Gastrocnemius medialis (tissue), 4 donors: ENCODE measurements at regions not wholly inside any gene's neighbourhood (a gene's known extent, or its start where the extent isn't known, plus 50 kb on each side); places are given as distances from the start of the nearest gene placed in this dataset.
"Not testable (repeated sequence)": the region's sequence is repeated elsewhere in the genome, so short reads cannot be mapped to it uniquely, and the experiment has no call there.

Source experiments
- ATAC-seq, 2 donors: fragments of 150-250 bp; one replicate each; pipeline ENCODE4 v1.9.1; 2016
- DNase-seq, 2 donors: peaks; one replicate each; pipeline ENCODE4 v3.0.0-alpha.2; 2019
- H3K27ac ChIP-seq, 4 donors: fragments of 200-600 bp; sonication (generic); 1 replicate in 1 of 4; 2 replicates in 3 of 4; pipeline ENCODE4 v1.5.1; 2016 to 2018; ENCODE audit warnings: mild to moderate bottlenecking in 2 of 4, moderate library complexity in 1 of 4
- H3K27me3 ChIP-seq, 3 donors: fragments of 200-600 bp; sonication (generic) in 2 of 3; 1 replicate in 1 of 3; 2 replicates in 2 of 3; pipeline versions ENCODE4 v1.5.1 to v1.6.0; 2016 to 2019; ENCODE audit warnings: mild to moderate bottlenecking in 1 of 3, moderate library complexity in 1 of 3
- H3K36me3 ChIP-seq, 2 donors: fragments of 200-600 bp; sonication (generic) in 1 of 2; one replicate each; pipeline ENCODE4 v1.5.1; 2017 to 2018
- H3K4me1 ChIP-seq, 2 donors: fragments of 200-600 bp; sonication (generic) in 1 of 2; one replicate each; pipeline ENCODE4 v1.5.1; 2016 to 2017; ENCODE audit warnings: mild to moderate bottlenecking in 2 of 2
- H3K4me3 ChIP-seq, 4 donors: fragments of 200-600 bp; sonication (generic) in 3 of 4; 1 replicate in 1 of 4; 2 replicates in 3 of 4; pipeline ENCODE4 v1.5.1; 2016 to 2019; ENCODE audit warnings: mild to moderate bottlenecking in 2 of 4
- H3K9me3 ChIP-seq, 3 donors: fragments of 200-600 bp; sonication (generic) in 2 of 3; 1 replicate in 1 of 3; 2 replicates in 2 of 3; pipeline ENCODE4 v1.5.1; 2016 to 2019
- POLR2A ChIP-seq, 2 donors: fragments of 450-650 bp; IDR thresholded peaks; one replicate each; pipeline ENCODE4 v1.6.1; 2017; ENCODE audit warnings: antibody characterized with exemption in 2 of 2, mild to moderate bottlenecking in 2 of 2, moderate library complexity in 2 of 2
- in situ Hi-C, 4 donors: fragments of 200-750 bp; cut with MboI; loops; one replicate each; pipeline versions ENCODE4 v1.15.0 to v1.8.0; 2017; ENCODE audit warnings: low sequenced_read_pairs in 4 of 4
- intact Hi-C: fragments of 100-400 bp; cut with DNase I; formaldehyde crosslinking; loops from one replicate; pipeline ENCODE4 v1.15.1; 2023; ENCODE audit warnings: low total_unique reads
- TF ChIP-seq, protein P1 (sequence below), 5 experiments: fragments of 450-650 bp in 3 of 5; fragments of 200-600 bp in 2 of 5; sonication (generic) in 2 of 5; IDR thresholded peaks in 4 of 5; conservative IDR thresholded peaks in 1 of 5; 1 replicate in 4 of 5; 2 replicates in 1 of 5; pipeline ENCODE4 v1.5.1; 2016 to 2019; ENCODE audit warnings: antibody characterized with exemption in 5 of 5, mild to moderate bottlenecking in 3 of 5, moderate library complexity in 3 of 5

DNA sequence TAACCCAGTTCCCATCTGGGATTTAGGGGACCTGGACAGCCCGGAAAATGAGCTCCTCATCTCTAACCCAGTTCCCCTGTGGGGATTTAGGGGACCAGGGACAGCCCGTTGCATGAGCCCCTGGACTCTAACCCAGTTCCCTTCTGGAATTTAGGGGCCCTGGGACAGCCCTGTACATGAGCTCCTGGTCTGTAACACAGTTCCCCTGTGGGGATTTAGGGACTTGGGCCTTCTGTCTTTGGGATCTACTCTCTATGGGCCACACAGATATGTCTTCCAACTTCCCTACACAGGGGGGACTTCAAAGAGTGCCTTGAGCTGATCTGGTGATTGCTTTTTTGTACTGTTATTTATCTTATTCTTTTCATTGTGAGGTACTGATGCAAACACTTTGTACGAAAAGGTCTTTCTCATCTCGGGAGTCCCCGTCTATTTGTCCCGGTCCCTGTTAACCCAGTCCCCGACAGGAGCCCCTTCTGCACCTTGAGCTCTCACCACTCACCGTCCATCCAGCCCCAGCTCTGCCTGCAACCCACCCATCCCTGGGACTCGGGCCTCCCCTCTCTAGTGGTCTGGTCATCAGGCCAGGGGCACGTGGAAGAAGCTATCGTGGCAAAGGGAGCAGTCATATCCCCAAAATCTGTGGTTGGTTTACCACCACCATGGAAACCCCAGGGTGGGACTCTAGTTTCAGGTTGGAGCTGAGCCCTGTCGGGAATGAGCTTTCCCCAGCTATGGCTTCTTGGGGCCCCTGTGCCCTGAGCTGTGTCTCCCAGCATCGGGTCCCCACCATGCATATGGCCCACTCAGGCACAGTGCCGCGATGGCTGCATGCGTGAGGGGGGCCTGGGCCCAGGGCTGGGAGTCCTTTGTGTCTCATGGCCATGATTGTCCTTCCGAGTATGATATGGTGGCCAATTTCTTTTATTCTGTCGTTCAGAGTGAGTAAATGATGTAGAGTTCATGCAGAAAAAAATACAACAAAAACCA, 270.4 kb upstream of the PLCXD1 start:
- H3K36me3 ChIP-seq, in situ Hi-C loops, intact Hi-C loops, H3K27me3 ChIP-seq, H3K4me1 ChIP-seq, ATAC-seq, H3K9me3 ChIP-seq, H3K4me3 ChIP-seq, DNase-seq, H3K27ac ChIP-seq: not testable (repeated sequence)

DNA sequence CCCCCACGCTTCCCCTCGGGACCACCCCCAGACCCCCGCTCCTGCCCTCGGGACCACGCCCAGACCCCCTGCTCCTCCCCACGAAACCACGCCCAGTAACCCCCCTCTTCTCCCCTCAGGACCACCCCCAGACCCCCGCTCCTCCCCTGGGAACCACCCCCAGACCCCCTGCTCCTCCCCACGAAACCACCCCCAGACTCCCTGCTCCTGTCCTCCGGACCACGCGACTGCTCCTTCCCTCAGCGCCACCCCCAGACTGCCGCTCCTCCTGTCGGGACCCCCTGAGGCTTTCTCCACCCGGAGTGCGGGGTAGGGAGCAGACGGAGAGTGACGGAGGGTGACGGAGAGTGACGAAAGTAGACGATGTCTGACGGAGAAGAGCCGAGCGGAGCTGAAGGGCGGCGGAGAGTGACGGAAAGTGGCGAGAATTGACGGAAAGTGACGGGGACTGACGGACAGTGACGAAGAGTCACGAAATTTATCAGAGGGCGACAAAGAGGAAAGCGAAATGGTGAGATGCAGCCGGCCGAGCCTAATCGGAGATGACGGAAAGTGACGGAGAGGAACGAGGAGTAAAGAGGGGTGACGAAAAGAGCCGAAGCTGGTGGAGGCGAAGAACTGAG, 267.2 kb upstream of the PLCXD1 start:
- H3K9me3 ChIP-seq, intact Hi-C loops, DNase-seq, H3K36me3 ChIP-seq, H3K27ac ChIP-seq, H3K4me3 ChIP-seq, H3K4me1 ChIP-seq, in situ Hi-C loops, H3K27me3 ChIP-seq: not testable (repeated sequence)
- peak in 1 of 2 donors; percentile 45 for ATAC-seq

DNA sequence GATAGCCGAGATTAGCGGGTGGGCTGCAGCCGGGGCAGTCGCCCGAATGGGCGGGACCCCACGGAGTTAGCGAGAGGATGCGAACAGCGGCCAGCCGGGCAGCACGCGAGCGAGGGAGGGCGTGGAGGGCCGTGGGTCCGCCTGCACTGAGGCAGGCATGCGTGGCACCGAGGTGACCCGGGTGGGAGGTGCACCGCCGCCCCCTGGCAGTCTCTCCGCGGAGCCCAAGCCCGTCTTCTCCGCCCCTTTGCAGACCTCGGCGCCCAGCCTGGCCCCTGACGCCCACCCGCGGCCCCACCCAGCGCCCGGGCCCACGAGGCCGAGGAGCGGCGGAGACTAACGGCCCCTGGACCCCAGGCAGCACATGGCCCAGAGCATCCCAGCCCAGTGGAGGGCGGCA, 266.7 kb upstream of the PLCXD1 start:
- H3K4me1 ChIP-seq, H3K36me3 ChIP-seq, intact Hi-C loops, H3K27ac ChIP-seq, H3K27me3 ChIP-seq, in situ Hi-C loops, DNase-seq, H3K4me3 ChIP-seq, ATAC-seq, H3K9me3 ChIP-seq: not testable (repeated sequence)

DNA sequence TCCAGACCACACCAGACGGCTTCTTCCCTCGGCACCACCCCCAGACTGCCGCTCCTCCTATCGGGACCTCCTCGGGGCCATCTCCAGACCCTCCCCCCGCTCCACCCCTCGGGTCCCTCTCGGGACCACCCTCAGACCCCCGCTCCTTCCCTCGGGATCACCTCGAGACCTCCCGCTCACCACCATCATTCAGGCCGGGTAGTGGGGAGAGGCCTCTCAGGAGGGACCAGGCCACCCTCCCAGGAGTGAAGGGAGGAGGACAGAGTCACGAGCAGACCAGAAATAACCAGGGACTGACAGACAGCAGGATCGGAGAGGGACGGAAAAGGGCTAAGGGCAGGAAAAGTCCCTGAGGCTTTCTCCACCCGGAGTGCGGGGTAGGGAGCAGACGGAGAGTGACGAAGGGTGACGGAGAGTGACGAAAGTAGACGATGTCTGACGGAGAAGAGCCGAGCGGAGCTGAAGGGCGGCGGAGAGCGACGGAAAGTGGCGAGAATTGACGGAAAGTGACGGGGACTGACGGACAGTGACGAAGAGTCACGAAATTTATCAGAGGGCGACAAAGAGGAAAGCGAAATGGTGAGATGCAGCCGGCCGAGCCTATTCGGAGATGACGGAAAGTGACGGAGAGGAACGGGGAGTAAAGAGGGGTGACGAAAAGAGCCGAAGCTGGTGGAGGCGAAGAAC, 262.3 kb upstream of the PLCXD1 start:
- H3K27me3 ChIP-seq, intact Hi-C loops, H3K27ac ChIP-seq, H3K36me3 ChIP-seq, H3K9me3 ChIP-seq, in situ Hi-C loops, H3K4me1 ChIP-seq, H3K4me3 ChIP-seq: not testable (repeated sequence)
- DNase-seq = peak; percentile 20 to 28
- peak; percentile 76 to 96 for ATAC-seq

DNA sequence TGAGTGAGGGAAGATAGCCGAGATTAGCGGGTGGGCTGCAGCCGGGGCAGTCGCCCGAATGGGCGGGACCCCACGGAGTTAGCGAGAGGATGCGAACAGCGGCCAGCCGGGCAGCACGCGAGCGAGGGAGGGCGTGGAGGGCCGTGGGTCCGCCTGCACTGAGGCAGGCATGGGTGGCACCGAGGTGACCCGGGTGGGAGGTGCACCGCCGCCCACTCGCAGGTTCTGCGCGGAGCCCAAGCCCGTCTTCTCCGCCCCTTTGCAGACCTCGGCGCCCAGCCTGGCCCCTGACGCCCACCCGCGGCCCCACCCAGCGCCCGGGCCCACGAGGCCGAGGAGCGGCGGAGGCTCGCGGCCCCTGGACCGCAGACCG, 261.7 kb upstream of the PLCXD1 start:
- intact Hi-C loops, in situ Hi-C loops, H3K27me3 ChIP-seq, H3K4me1 ChIP-seq, DNase-seq, H3K27ac ChIP-seq, H3K9me3 ChIP-seq, H3K36me3 ChIP-seq, ATAC-seq: not testable (repeated sequence)
- peak overlapping the region in 2 of 4 donors; percentile 11 to 32 for H3K4me3 ChIP-seq

DNA sequence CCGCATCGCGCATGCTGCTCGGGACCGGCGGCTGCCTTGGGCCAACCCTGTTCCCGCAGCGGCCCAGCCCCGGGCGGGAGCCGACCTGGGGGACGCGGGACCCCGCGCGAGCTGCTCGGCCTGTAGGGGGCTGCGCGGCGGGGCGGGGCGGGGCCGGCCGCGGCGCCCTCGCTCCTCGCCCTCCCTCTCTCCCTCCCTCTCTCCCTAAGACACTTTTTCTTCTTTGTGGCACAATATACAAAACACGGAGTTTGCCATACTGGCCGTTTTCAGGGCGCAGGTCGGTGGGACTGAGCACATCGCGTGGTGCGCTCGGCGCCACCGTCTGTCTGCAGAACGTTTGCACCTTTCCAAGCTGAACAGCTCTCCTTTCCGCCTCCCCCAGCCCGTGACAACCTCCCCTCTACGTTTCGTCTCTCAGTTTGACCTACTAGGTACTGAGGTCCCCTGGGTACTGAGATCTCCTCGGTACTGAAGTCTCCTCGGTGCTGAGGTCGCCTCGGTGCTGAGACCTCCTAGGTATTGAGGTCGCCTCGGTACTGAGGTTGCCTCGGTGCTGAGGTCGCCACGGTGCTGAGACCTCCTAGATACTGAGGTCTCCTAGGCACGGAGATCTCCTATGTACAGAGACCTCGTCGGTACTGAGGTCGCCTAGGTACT, 261.1 kb upstream of the PLCXD1 start:
- Histone ChIP-seq H3K27ac (no peak overlapping the region), H3K27me3 (no peaks in the 10 kb centered on the region), H3K4me1 (no peaks in the 10 kb centered on the region), H3K36me3 (no peaks in the 10 kb centered on the region), H3K4me3 (peak overlapping the region in 3 of 4 donors; percentile 10 to 32 (median 11)), H3K9me3 (no peaks in the 10 kb centered on the region)
- ATAC-seq (no peak), DNase-seq (no peak)
- intact Hi-C loops = no loop called here
- TF ChIP-seq, protein P1, sequence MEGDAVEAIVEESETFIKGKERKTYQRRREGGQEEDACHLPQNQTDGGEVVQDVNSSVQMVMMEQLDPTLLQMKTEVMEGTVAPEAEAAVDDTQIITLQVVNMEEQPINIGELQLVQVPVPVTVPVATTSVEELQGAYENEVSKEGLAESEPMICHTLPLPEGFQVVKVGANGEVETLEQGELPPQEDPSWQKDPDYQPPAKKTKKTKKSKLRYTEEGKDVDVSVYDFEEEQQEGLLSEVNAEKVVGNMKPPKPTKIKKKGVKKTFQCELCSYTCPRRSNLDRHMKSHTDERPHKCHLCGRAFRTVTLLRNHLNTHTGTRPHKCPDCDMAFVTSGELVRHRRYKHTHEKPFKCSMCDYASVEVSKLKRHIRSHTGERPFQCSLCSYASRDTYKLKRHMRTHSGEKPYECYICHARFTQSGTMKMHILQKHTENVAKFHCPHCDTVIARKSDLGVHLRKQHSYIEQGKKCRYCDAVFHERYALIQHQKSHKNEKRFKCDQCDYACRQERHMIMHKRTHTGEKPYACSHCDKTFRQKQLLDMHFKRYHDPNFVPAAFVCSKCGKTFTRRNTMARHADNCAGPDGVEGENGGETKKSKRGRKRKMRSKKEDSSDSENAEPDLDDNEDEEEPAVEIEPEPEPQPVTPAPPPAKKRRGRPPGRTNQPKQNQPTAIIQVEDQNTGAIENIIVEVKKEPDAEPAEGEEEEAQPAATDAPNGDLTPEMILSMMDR (IDR thresholded peaks at IDR 0.05 in 4 of 5, conservative IDR thresholded peaks at IDR 0.05 in 1 of 5) = no peak
- TF ChIP-seq POLR2A (IDR thresholded peaks at IDR 0.05) = no peak
- in situ Hi-C loops = no loop called here

DNA sequence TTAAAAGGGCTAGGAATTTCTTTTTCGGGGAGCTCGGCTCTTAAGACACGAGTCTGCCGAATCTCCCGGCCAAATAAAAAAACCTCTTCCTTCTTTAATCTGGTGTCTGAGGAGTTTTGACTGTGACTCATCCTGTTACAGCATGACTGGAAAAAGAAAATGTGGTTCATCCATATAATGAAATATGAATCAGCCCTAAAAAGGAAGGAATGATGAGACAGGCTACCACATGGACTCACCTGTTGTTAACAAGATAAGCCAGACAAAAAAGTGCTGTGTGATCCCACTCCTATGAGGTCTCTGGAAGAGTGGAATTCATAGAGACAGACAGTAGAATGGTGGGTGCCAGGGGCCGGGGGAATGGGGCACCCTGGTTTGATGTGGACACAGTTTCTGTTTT, 257.0 kb upstream of the PLCXD1 start:
- ATAC-seq, H3K27ac ChIP-seq, DNase-seq, H3K4me3 ChIP-seq, H3K4me1 ChIP-seq, in situ Hi-C loops, H3K36me3 ChIP-seq, H3K27me3 ChIP-seq, H3K9me3 ChIP-seq, intact Hi-C loops: not testable (repeated sequence)
